GM20431 (cell line): ENCODE measurements at regions not wholly inside any gene's neighbourhood (a gene's known extent, or its start where the extent isn't known, plus 50 kb on each side); places are given as distances from the start of the nearest gene placed in this dataset.
"Not testable (repeated sequence)": the region's sequence is repeated elsewhere in the genome, so short reads cannot be mapped to it uniquely, and the experiment has no call there.

ENCODE experiments used
- in situ Hi-C: fragments of 300-500 bp; cut with MseI, MboI; formaldehyde crosslinking; loops from one replicate; pipeline ENCODE4 v1.15.0; 2020; ENCODE audit warnings: low sequenced_read_pairs; ENCODE audit not compliant: unreplicated experiment

DNA sequence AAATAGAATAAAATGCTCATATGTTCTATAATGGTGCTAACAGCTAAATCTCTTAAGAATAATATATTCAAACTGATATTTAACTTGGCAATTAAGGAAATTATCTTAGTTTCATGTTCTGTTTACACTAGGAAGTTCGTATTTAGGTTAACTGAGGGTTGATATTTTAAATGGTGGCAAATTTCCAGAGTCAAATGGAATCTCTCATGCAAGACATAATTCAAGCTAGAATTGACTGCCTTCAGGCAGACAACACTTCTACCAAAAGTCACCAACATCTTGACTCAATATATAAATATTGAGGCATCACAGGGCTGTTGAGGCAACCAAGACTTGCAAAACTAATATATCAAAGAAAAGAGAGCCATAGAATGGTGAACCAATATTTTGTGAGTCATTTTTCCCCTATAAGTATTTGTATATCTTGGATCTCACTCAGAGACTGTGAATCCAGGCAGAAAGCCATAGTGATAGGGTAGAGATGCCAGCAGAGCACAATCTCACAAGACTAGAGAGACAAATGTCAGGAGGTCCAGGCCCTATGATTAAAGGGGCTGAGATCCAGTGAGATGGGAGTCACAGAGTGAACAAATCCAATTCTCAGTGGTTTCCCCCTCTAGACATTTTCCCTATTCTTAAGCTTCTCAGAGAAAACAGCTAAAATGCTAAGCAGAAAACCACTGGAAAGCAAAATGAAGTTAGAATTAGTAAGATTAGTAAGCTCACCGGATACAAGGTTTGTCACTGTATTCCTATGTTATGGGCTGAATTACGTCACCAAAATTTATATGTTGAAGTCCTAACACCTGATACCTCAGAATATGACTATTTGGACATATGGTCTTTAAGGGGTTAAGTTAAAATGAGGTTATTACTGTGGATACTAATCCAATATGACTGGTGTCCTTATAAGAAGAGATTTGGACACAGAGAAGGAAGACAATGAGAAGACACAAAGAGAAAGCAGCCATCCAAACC, 358.2 kb upstream of the UBE2E3 start:
- in situ Hi-C loops, result no loop called here

- in situ Hi-C loops, result no loop called here
Measured at GRCh38 chr2:180621366-180621765, 359.0 kb upstream of the UBE2E3 start.

DNA sequence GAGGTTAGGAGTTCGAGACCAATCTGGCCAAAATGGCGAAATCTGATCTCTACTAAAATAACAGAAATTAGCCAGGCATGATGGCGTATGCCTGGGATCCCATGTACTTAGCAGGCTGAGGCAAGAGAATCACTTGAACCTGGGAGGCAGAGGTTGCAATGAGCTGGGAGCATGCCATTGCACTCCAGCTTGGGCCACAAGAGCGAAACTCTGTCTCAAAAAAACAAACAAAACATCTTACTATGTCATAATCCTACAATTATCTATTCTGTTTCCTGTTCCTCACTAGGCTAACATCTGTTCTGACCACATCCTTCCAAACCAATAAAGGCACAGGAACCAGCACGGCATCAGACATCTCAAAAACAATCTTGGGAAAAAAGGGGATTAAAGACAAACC, 361.8 kb upstream of the UBE2E3 start:
- in situ Hi-C loops, result no loop called here

DNA sequence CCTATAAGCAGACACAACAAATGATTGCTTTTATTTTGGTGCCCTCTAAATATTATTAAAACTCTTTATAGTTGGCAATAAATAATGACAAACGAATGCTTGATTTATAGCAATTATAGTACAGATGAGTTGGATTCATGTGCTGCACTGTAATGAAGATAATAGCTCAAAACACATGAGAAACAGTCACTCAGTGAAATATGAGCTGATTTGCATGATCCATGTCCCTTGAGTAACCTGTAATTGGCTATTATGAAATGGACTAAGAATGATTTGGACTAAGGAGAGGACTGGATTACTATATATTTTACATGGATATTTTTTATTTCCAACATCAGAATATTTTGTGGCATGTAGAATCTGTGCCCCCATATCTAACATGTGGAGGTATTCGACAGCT, 365.6 kb upstream of the UBE2E3 start:
- in situ Hi-C loops, result no loop called here

DNA sequence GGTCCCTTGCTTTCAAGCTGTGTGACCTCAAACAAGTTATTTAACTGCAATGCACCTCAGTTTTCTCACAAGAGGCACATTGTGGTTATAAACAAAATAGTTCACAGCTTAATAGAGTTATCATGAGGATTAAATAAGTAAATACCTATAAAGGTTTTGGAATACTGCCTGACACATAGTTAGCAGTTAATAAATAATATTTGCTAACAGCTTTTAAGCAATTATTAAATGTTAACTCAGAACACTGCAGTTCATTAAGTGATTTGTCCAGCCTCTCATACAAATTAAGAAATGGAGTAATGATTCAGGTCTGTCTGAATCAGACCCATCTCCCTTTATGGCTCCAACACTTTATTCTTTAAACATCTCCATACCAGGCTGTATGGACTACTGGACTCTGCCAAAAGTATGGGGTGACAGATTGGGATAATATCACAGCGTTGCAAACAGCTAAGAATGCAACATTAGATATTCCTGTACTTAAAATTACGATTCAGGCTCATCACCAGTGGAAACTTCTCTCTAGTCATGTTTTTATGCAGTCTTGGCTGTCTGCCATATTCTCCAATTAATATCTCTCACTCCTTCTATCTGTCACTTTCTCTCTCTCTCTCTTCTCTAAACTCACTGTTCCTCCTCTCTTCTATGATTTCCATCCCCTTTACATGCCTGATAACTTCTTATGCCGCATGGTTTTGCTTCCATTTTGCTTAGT, 370.6 kb upstream of the UBE2E3 start:
- in situ Hi-C loops, result no loop called here

DNA sequence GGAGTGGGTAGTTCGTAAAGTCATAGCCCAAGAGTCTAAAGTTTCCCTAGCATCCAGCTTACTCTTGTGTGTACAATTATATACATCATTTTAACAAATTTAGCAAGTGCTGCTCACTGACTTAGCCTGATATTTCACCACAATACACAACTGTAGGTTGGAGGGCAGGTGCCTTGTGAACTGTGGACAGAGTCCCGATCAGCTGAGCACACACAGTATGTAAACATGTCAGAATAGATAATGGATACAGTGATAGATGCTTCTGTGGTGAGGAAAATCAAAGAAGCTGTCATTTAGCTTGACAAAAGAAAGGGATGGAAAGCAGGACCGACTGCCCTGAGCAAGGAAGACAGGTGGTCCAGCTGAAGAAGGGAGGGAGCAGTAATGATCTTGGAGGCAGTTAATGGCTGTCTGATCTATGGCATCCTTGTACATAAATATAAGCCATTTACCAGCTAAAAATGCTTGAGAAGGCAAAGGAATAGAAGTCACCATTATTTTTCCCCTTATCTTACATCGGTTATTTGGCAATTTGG, 372.8 kb upstream of the UBE2E3 start:
- in situ Hi-C loops, result no loop called here

- in situ Hi-C loops, result no loop called here
Measured at GRCh38 chr2:180604077-180604476, 376.3 kb upstream of the UBE2E3 start.

DNA sequence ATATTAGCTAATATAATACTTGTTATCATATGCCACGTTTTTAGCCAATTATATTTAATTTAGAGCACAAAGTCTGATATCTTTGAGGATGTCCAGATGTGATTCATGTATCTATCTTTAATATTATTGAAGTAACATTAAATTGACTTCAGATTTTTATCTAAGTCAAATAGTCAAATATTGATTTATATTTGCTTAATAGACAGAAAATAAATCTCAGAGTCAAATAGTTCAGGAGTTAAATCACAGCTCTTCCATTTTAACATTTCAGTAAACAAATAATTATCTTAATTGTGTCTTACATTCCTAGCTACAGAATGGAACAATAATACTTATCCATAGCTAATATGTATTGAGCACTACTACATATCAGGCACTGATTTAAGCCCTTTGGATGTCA, 379.4 kb upstream of the UBE2E3 start:
- in situ Hi-C loops, result no loop called here

DNA sequence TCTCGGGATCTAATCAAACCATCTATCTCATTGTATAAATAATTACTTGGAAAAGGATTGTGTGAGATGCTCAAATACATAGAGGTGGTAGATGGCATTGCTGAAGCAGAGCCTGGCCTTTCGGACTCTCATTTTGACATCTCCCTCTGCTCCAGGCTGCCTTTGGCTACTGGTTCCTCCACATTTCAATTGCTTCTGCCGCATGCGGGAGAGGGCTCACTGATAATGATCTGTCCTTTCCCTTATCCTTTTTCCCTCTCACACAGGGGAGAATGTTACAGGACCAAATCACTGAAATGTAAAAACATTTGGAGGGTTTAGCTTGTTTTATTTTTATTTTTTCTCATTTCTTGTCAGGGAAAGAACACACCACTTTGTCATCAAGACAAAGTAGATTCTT, 380.6 kb upstream of the UBE2E3 start:
- in situ Hi-C loops, result no loop called here

GRCh38 chr2:180597179-180597578, 383.2 kb upstream of the UBE2E3 start:
- in situ Hi-C loops, result no loop called here

DNA sequence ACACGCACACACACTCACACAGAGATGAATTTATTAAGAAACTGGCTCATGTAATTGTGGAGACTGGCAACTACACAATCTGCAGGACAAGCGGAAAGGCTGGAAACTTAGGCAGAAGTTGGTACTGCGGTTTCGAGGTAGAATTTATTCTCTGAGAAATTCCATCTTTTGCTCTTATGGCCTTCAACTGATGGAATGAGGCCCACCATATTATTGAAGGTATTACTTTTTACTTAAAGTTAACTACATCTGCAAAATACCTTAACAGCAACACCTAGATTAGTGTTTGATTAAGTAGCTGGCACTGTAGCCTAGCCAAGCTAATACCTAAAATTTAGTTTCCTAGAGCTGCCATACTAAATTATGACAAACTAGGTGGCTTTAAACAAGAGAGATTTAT, 384.0 kb upstream of the UBE2E3 start:
- in situ Hi-C loops, result no loop called here

GRCh38 chr2:180591947-180592346, 388.5 kb upstream of the UBE2E3 start:
- in situ Hi-C loops, result no loop called here

GRCh38 chr2:180591093-180591781, 389.2 kb upstream of the UBE2E3 start:
- in situ Hi-C loops, result not testable (repeated sequence)

- in situ Hi-C loops, result no loop called here
Measured at GRCh38 chr2:180583441-180584140, 396.8 kb upstream of the UBE2E3 start.

DNA sequence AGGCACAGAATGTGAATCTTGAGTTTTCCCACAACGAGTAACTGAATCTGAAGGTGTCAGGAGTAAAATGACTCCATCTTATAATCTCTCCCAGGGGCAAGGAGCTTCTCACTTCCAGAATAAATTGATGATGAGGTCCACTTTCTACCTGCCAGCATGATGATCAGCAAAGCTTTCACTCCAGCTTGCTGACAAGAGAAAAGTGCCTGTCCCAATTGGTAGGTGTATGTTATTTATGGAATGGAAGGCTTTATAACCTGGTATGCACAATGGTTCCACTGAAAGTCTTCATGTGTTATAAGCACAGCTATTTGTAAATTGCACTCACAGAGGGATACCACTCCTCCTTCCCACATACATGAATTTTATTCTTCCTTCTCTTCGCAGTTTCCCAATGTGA, 401.0 kb upstream of the UBE2E3 start:
- in situ Hi-C loops, result no loop called here

- in situ Hi-C loops, result no loop called here
Measured at GRCh38 chr2:180578441-180578840, 402.0 kb upstream of the UBE2E3 start.

DNA sequence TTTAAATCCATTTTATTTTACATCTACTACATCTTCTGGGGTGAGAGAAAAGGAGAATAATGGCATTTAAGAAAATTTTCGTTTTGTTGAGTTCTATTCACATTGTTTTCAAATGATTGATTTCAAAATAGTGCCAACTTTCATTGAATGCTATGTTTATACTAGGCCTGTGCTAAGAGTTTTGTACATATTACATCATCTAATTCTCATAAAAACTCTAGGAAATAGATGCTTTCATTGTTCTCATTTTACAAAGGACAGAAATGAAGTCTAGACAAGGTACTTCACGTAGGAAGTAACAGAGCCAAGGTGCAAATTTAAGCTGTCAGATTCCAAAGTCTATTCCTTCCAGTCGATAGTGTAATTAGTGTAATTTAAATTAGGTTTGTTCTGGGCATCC, 402.8 kb upstream of the UBE2E3 start:
- in situ Hi-C loops, result no loop called here

DNA sequence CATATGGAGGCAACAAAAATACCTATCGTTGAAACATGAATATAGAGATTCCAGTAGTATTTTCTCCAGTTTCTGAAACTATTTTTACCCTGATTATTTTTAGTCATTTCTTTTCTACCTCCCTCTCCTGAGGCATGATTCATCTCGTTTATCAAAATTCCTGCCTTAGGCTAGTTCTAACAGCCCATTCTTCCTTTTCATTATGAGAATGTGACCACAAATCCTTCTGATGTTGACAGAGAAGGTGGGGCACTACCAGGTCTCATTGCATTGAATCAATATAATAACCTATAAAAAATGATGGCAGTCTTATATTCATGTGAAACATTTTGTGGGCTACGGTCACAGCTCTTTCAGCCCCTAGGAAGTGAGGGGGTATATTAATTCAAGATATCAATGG, 406.5 kb upstream of the UBE2E3 start:
- in situ Hi-C loops, result no loop called here

DNA sequence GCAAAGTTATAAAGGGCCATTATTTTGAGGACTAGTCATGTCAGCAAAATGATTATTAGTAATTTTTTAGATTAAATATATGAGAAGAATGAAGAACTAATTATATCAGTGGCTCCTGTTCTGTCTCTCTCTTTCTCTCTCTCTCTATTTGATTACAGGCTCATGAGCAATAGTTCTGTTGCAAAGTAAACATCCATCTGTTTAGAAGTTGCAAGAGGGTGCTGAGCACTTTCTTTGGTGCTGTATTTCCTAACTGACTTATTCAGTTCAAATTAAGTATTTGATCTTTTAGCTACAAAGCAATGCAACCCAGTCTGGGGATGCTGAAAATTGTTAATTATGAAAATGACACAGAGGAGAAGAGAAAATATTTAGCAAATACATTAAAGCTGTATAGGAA, 408.1 kb upstream of the UBE2E3 start:
- in situ Hi-C loops, result no loop called here

GRCh38 chr2:180571559-180571958, 408.8 kb upstream of the UBE2E3 start:
- in situ Hi-C loops, result no loop called here
